ENCODE measurements at regions not wholly inside any gene's neighbourhood (a gene's known extent, or its start where the extent isn't known, plus 50 kb on each side); places are given as distances from the start of the nearest gene placed in this dataset.

DNA sequence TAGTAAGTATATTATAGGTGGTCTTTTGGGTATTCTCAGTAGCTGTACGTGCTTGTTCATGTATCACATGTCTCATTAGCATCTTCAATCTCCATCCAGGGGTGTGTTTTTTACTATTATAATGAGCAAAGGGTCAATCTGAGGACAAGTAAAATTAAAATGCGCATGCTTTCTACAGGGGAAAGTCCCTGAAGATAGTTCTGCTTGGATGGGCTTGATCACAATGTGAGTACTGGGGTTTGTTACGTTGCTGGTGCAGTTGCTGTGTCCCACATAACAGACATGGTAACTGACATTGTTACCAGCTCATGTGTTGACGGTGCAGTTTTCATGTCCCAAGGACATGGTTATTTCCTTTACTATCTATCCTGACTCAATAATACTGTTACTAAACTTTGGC lies 65.9 kb downstream of the UCHL1 start:
- Histone ChIP-seq H3K36me3 (ENCODE audit: control insufficient read depth, insufficient read depth, low read length) (no peaks in the 10 kb centered on the region), H3K4me3 (ENCODE audit: low read depth, low read length) (no peak overlapping the region), H3K27me3 (ENCODE audit: control insufficient read depth, insufficient read depth, low read length) (no peaks in the 10 kb centered on the region)
- TF ChIP-seq, protein P1, sequence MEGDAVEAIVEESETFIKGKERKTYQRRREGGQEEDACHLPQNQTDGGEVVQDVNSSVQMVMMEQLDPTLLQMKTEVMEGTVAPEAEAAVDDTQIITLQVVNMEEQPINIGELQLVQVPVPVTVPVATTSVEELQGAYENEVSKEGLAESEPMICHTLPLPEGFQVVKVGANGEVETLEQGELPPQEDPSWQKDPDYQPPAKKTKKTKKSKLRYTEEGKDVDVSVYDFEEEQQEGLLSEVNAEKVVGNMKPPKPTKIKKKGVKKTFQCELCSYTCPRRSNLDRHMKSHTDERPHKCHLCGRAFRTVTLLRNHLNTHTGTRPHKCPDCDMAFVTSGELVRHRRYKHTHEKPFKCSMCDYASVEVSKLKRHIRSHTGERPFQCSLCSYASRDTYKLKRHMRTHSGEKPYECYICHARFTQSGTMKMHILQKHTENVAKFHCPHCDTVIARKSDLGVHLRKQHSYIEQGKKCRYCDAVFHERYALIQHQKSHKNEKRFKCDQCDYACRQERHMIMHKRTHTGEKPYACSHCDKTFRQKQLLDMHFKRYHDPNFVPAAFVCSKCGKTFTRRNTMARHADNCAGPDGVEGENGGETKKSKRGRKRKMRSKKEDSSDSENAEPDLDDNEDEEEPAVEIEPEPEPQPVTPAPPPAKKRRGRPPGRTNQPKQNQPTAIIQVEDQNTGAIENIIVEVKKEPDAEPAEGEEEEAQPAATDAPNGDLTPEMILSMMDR (IDR thresholded peaks at IDR 0.05; ENCODE audit: insufficient read depth, low read length, severe bottlenecking), result no peak
- no peak for FAIRE-seq
- no peak for DNase-seq (ENCODE audit: low read depth)

DNA sequence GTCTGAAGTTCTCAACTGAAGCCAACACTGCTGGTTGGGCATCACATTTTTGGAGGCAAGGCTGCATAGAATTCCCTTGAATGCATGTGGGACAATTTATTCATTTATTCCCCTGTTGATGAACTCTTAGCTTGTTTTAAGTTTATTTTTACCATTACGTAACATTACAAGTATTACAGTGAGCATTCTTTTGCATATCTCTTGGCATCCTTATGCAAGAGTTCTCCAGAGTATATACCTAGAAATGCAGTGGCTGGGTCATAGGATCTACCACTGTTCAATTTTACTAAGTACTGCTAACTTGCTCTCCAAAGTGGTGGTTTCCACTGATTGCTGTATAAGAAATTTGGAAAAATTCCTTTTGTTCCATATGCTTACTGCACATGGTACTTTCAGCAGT lies 66.5 kb downstream of the UCHL1 start:
- H3K36me3 ChIP-seq (ENCODE audit: control insufficient read depth, insufficient read depth, low read length), result no peaks in the 10 kb centered on the region
- FAIRE-seq (no peak), DNase-seq (ENCODE audit: low read depth) (no peak)
- H3K4me3 ChIP-seq (ENCODE audit: low read depth, low read length), result no peak overlapping the region
- H3K27me3 ChIP-seq (ENCODE audit: control insufficient read depth, insufficient read depth, low read length), result no peaks in the 10 kb centered on the region
- TF ChIP-seq, protein P1 (IDR thresholded peaks at IDR 0.05; ENCODE audit: insufficient read depth, low read length, severe bottlenecking), result no peak

DNA sequence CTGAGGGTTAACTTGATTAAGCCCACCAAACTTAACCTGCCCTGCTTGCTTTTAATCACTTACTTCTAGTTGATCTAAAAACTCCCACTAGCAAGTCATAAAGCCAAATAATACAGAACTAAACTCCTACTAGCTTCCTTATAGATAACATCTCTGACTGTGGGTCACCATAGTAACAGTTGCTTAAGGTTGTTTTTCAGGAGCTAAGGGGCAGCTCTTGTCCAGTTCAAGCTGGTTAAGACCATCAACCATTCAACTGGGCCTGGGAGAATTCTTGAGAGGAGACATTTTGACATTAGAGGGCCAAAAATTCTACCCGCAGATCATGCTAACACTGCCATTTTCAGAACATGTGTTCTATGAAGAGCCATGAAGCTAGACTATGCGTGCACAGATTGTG lies 67.0 kb downstream of the UCHL1 start:
- H3K4me3 ChIP-seq (ENCODE audit: low read depth, low read length), result no peak overlapping the region
- H3K27me3 ChIP-seq (ENCODE audit: control insufficient read depth, insufficient read depth, low read length), result no peaks in the 10 kb centered on the region
- no peaks in the 10 kb centered on the region for H3K36me3 ChIP-seq (ENCODE audit: control insufficient read depth, insufficient read depth, low read length)
- FAIRE-seq, result peak; percentile 36
- TF ChIP-seq, protein P1 (IDR thresholded peaks at IDR 0.05; ENCODE audit: insufficient read depth, low read length, severe bottlenecking), result no peak
- no peak for DNase-seq (ENCODE audit: low read depth)

DNA sequence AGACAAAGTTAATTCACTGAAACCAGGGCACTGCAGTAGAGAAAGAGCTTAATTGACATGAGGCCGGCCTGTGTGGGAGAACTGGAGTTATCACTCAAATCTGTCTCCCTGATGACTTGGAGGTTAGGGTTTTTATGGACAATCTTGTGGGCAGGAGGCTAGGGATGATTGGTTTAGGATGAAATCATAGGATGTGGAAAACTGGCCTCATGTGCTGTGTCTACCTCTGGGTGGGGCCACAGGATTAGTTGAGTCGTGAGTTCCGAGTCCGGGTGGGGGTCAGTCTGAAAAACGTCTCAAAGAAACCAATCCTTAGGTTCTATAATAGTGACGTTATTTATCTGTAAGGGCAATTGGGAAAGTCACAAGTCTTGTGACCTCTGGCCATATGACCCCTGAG lies 68.1 kb downstream of the UCHL1 start:
- FAIRE-seq (no peak), DNase-seq (ENCODE audit: low read depth) (no peak)
- Histone ChIP-seq H3K36me3 (ENCODE audit: control insufficient read depth, insufficient read depth, low read length) (no peaks in the 10 kb centered on the region), H3K4me3 (ENCODE audit: low read depth, low read length) (no peak overlapping the region), H3K27me3 (ENCODE audit: control insufficient read depth, insufficient read depth, low read length) (no peaks in the 10 kb centered on the region)
- TF ChIP-seq, protein P1 (IDR thresholded peaks at IDR 0.05; ENCODE audit: insufficient read depth, low read length, severe bottlenecking), result no peak

DNA sequence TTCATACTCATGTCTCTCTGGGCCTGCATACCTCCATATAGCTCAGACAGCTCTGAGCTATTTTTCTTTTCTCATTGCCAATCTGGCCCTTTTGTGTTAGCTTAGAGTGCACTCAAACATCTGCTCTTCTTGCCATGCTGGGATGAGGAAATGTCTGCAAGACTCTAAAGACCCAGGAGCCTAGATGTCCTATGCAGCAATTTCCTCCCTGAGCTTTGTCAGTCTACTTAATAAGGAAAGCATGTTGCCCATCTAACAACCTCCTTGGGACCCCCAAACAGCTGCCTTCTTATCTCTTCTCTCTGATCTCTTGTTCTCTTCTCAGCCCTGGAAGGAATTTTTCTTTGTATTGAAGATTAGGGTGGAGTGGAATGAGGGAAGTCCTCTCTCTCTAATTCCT lies 69.2 kb downstream of the UCHL1 start:
- FAIRE-seq, result no peak
- H3K27me3 ChIP-seq (ENCODE audit: control insufficient read depth, insufficient read depth, low read length), result no peaks in the 10 kb centered on the region
- DNase-seq (ENCODE audit: low read depth), result no peak
- TF ChIP-seq, protein P1 (IDR thresholded peaks at IDR 0.05; ENCODE audit: insufficient read depth, low read length, severe bottlenecking), result no peak
- no peak overlapping the region for H3K4me3 ChIP-seq (ENCODE audit: low read depth, low read length)
- H3K36me3 ChIP-seq (ENCODE audit: control insufficient read depth, insufficient read depth, low read length), result no peaks in the 10 kb centered on the region

DNA sequence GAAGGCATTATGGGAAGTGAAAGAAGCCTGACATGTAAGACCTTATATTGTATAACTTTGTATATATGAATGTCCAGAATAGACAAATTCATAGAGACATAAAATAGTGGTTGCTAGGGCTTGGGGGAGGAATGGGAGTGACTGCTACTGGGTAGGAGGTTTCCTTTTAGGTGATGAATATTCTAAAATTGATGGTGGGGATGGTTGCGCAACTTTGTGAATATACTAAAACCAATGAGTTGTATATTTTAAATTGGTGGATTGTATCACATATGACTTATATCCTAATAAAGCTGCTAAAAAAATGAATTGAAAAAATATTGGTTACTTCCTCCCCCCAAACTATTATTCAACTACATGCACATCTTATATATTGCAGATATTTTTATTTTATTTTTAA lies 70.0 kb downstream of the UCHL1 start:
- H3K36me3 ChIP-seq (ENCODE audit: control insufficient read depth, insufficient read depth, low read length), result no peaks in the 10 kb centered on the region
- TF ChIP-seq, protein P1 (IDR thresholded peaks at IDR 0.05; ENCODE audit: insufficient read depth, low read length, severe bottlenecking), result no peak
- DNase-seq (ENCODE audit: low read depth) (no peak), FAIRE-seq (no peak)
- no peak overlapping the region for H3K4me3 ChIP-seq (ENCODE audit: low read depth, low read length)
- no peaks in the 10 kb centered on the region for H3K27me3 ChIP-seq (ENCODE audit: control insufficient read depth, insufficient read depth, low read length)
